Choroid plexus epithelial cell (primary cell): ENCODE measurements at regions not wholly inside any gene's neighbourhood (a gene's known extent, or its start where the extent isn't known, plus 50 kb on each side); places are given as distances from the start of the nearest gene placed in this dataset.

Experiments used
- DNase-seq: peaks from one replicate; pipeline ENCODE4 v3.0.0-alpha.2; 2010; ENCODE audit warnings: low read depth
- H3K4me3 ChIP-seq: 2 replicates; pipeline ENCODE4 v1.5.1; 2011; ENCODE audit warnings: low read depth, mild to moderate bottlenecking, control low read depth, low read length, moderate library complexity
- CTCF ChIP-seq: conservative IDR thresholded peaks from 2 replicates; pipeline ENCODE4 v1.5.1; 2011; ENCODE audit warnings: low read depth, mild to moderate bottlenecking, control low read depth, inconsistent platforms, low read length, moderate library complexity

GRCh38 chr2:226423498-226423960 is 376.1 kb downstream of the IRS1 start:
- peak; percentile 60 for DNase-seq
- no peak overlapping the region for H3K4me3 ChIP-seq
- no peak for TF ChIP-seq CTCF

- no peak for DNase-seq
- no peak overlapping the region for H3K4me3 ChIP-seq
- TF ChIP-seq CTCF: no peak
Observed at GRCh38 chr2:226420646-226421045, 379.0 kb downstream of the IRS1 start.

GRCh38 chr2:226418521-226418920 is 381.1 kb downstream of the IRS1 start:
- H3K4me3 ChIP-seq: no peak overlapping the region
- DNase-seq: no peak
- TF ChIP-seq CTCF: no peak

GRCh38 chr2:226414335-226414734 is 385.3 kb downstream of the IRS1 start:
- DNase-seq: no peak
- H3K4me3 ChIP-seq: no peak overlapping the region
- no peak for TF ChIP-seq CTCF

GRCh38 chr2:226413498-226414130 is 386.0 kb downstream of the IRS1 start:
- H3K4me3 ChIP-seq: no peak overlapping the region
- TF ChIP-seq CTCF: no peak
- no peak for DNase-seq

- no peak overlapping the region for H3K4me3 ChIP-seq
- DNase-seq: peak; percentile 49
- TF ChIP-seq CTCF: no peak
Observed at GRCh38 chr2:226411727-226412360, 387.8 kb downstream of the IRS1 start.

- no peak for TF ChIP-seq CTCF
- DNase-seq: no peak
- no peak overlapping the region for H3K4me3 ChIP-seq
Observed at GRCh38 chr2:226411205-226411604, 388.4 kb downstream of the IRS1 start.
